GM23248 (cell line): ENCODE measurements at regions not wholly inside any gene's neighbourhood (a gene's known extent, or its start where the extent isn't known, plus 50 kb on each side); places are given as distances from the start of the nearest gene placed in this dataset.

Experiments used
- EZH2 ChIP-seq: fragments of 200-600 bp; sonication (generic); IDR thresholded peaks from 2 replicates; pipeline ENCODE4 v1.6.1; 2018; ENCODE audit warnings: antibody characterized with exemption, mild to moderate bottlenecking; ENCODE audit not compliant: insufficient read depth, poor library complexity, severe bottlenecking
- EZH2phosphoT487 ChIP-seq: fragments of 200-600 bp; sonication (generic); IDR thresholded peaks from 2 replicates; pipeline ENCODE4 v1.6.1; 2018; ENCODE audit warnings: antibody characterized with exemption, moderate library complexity, mild to moderate bottlenecking, low read depth; ENCODE audit not compliant: insufficient read depth

DNA sequence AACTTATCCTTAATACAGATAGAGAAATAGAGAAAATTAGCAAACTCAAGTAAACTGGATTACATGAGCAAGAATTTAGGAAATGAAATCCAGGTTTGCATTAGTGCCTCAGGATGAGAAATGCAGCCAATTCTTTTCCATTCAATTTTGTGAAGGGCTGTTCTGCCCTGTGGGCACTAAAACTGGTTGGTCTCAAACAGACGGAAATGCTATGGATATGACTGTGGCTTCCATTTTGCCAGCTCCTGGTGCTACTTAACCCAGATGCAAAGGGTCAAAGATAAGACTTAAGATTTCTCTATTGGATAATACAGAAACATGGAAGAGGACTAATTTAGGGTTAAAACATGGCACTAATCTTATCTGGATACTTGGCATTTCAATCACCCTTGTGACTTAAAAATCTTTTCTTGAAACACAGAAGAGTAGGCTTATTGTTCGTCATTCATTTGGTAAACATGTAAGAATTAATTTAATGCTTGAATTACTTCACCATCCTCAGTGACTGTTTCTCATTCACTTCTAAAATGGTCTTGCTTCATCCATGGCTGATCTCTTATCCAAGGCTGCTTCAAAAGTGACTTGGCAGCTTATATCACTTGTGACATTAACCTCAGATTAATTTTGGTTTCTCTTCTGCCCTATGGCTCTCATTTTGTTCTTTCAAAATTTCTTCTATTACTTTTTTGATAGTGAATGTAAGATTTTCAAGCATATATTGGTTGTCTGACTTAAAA, 1008.7 kb downstream of the GLUD2 start:
- TF ChIP-seq EZH2phosphoT487 (no peak), EZH2 (no peak)
